ENCODE measurements at regions not wholly inside any gene's neighbourhood (a gene's known extent, or its start where the extent isn't known, plus 50 kb on each side); places are given as distances from the start of the nearest gene placed in this dataset.

DNA sequence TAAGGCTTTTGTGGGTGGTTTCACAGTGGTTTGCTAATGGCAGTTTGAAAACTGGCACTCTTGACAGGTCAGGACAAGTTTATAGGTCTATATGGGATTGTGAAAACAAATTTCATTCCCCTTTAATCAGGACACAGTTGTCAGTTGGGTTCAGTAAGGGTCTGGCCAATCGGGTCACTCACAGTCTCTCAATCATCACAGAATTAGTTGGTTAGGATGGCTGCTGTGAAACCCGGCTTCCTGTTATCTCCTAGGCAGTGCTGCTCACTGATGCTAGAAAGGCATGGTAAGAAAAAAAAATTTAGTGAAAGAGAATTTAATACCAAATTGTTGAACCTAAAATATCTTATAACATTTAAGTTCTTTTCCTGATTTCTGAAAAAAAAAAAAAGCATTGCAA is 1730.1 kb downstream of the EFNB2 start:
- no peak for DNase-seq
- no peak for ATAC-seq
- Mint-ChIP-seq H3K27ac (no peak overlapping the region), H3K4me3 (no peak overlapping the region), H3K9me3 (peaks cover 6% of the 10 kb centered on the region in 2 donors), H3K27me3 (no peaks in the 10 kb centered on the region), H3K4me1 (peaks cover 8% of the 10 kb centered on the region)

DNA sequence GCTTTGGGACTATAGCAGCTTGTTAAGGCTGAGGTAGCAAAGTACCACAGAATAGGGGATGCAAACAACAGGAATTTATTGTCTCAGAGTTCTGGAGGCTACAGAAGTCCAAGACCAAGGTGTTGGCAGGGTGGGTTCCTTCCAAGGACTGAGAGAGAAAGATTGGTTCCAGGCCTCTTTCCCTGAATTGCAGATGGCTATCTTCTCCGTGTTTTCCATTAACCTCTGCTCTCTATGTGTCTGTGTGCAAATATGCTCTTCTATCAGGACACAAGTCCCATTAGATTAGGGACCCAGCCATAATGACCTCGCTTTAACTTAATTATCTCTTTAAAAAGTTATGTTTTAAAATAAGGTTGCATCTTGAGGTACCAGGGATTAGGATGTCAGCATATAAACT is 1732.9 kb upstream of the SLC10A2 start:
- no peak for ATAC-seq
- no peaks in the 10 kb centered on the region for H3K27me3 Mint-ChIP-seq
- H3K4me3 Mint-ChIP-seq = no peak overlapping the region

DNA sequence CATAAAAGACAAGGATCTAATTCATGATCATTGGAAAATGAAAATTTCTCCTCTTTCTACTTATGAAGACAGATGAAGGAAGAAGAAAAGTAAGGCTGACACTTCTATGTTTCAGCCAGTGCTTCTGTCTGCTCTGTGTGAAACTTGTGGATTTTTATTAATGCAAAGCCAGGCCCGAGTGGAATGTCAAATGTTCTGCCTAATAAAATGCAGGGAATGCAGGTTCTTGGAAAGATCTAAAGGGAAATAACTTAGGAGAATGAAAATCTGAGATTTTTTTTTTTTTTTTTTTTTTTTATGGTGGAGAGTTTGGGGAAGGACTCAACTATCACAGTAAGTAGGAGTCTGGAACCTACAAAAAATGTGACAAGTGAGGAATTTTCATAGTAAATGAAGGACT is 1732.3 kb upstream of the SLC10A2 start:
- Mint-ChIP-seq H3K27me3 (no peaks in the 10 kb centered on the region), H3K4me3 (no peak overlapping the region), H3K4me1 (no peaks in the 10 kb centered on the region), H3K27ac (peak overlapping the region in 1 of 2 donors; percentile 20), H3K9me3 (no peaks in the 10 kb centered on the region)
- DNase-seq (no peak), ATAC-seq (no peak)

More for the DNA sequence above, 1732.9 kb upstream of the SLC10A2 start:
- DNase-seq = no peak
- Mint-ChIP-seq H3K4me1 (no peaks in the 10 kb centered on the region), H3K27ac (no peak overlapping the region), H3K9me3 (no peaks in the 10 kb centered on the region)

DNA sequence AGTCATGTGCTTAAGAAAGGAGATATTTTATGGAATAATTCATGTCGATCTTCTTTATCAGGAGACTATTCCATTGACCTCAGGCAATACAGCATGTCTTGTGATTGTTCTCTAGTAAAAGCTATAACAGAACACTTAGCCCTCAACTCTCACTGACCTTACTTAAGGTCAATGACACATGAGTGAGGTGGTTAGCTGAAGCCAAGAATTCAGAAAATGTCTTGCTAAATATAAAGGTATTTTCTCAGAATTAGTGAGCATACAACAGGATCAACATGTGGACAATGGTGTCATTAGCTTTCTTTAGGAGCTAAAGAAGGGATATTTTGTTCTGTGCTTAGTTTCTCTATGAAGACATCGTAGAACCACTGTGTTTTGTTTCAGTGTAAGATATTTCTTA is 1730.4 kb upstream of the SLC10A2 start:
- Mint-ChIP-seq H3K27ac (no peak overlapping the region), H3K4me3 (no peak overlapping the region), H3K9me3 (no peaks in the 10 kb centered on the region), H3K27me3 (no peaks in the 10 kb centered on the region), H3K4me1 (no peaks in the 10 kb centered on the region)
- ATAC-seq (no peak), DNase-seq (no peak)

DNA sequence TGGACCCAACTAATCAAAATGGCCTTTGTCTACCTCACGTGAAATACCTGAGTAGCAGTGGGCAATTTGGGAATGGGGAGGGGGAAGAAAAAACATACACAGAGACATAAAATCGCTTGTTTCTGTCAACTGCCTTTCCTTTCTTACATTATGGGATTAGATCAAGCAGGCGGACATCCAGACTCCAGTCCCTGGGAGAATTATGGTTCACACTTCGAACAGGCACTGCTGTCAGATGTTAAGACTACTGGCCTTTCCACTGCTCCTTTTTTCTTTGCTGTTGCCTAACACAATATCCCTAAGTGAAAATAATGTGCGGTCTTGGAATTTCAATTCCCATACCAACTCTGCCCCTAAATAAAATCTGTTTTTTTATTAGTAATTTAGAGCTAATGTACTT is 1719.7 kb upstream of the SLC10A2 start:
- H3K4me3 Mint-ChIP-seq = no peak overlapping the region
- H3K9me3 Mint-ChIP-seq = peaks cover 0 to 10% of the 10 kb centered on the region in 2 donors
- no peaks in the 10 kb centered on the region for H3K27me3 Mint-ChIP-seq
- no peak for ATAC-seq
- no peaks in the 10 kb centered on the region for H3K4me1 Mint-ChIP-seq
- H3K27ac Mint-ChIP-seq = no peak overlapping the region
- DNase-seq = no peak

DNA sequence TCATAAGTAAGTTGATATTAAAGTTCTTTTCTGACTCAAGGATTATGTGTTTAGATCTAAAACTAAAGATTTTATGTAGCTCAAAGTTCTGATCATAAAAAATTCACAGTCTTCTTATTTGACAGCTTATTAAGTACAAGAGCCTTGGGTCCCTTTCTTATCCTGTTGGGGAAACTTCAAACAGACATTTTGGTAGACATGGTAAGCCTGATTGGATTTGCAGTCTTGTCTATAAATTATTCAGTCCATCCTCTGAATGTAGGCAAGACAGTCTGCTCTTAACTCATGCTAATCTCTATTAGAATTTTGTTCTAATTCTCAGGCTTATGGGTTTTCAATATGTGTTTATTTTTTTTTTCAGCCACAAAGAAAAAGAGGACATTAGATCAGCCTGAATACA is 1718.7 kb upstream of the SLC10A2 start:
- Mint-ChIP-seq H3K4me1 (no peaks in the 10 kb centered on the region), H3K4me3 (no peak overlapping the region), H3K27ac (no peak overlapping the region), H3K27me3 (no peaks in the 10 kb centered on the region), H3K9me3 (peaks cover 0 to 14% of the 10 kb centered on the region in 2 donors)
- DNase-seq (no peak), ATAC-seq (no peak)

DNA sequence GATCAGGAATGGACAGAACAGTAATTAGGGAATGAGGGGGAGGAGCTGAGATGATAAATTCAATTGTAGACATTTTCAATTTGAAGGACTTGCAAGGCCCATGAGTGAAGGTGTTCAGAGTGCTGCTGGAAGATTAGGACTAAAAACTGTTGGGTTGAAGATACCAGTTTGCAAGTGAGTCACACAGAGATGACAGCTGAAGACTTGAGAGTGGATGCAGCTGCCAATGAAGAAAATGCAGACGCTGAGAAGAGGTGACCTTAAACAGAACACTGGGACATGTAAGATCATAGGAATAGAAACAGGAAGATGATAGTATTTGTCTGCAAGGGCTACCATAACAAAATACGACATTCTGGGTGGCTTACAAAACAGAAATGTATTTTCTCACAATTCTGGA is 1716.5 kb upstream of the SLC10A2 start:
- Mint-ChIP-seq H3K4me1 (no peaks in the 10 kb centered on the region), H3K27ac (no peak overlapping the region), H3K9me3 (peaks cover 0 to 14% of the 10 kb centered on the region in 2 donors)

DNA sequence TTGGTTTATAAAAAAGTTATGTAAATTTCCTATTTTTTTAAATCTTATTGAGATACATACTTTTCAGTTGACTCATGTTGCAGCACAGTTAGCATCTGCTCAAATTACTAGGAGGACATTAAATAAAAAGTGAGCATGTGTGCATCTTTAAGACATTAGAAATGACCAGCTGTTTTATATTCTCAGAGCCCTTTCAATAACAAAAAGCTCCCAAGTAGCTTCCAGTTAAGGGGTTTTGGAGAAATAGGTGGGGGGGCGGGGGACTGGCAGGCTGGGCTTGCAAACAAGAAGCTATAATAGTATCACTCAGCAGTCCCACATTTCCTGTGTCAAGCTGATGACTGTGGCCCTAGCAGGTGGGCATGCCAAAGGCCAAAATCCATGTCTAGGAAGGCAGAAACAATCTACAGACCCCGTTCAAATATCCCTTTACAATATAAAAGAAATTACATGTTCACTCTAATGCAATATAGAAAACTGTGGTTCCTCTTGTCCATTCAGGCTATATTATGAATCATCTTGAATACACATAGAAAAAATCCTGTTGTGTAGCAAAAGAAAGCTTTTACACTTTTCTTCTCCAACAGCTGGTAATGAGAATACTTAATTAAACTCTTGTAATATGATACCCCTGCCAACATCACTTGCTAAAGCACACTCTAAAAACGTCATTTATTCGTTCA is 1713.2 kb upstream of the SLC10A2 start:
- Mint-ChIP-seq H3K27ac (no peak overlapping the region), H3K4me1 (no peaks in the 10 kb centered on the region), H3K4me3 (no peak overlapping the region), H3K9me3 (peaks cover 0 to 14% of the 10 kb centered on the region in 2 donors), H3K27me3 (no peaks in the 10 kb centered on the region)
- no peak for DNase-seq
- ATAC-seq = no peak

More for the DNA sequence above, 1716.5 kb upstream of the SLC10A2 start:
- ATAC-seq = no peak
- H3K4me3 Mint-ChIP-seq = no peak overlapping the region
- no peaks in the 10 kb centered on the region for H3K27me3 Mint-ChIP-seq
- DNase-seq = no peak

DNA sequence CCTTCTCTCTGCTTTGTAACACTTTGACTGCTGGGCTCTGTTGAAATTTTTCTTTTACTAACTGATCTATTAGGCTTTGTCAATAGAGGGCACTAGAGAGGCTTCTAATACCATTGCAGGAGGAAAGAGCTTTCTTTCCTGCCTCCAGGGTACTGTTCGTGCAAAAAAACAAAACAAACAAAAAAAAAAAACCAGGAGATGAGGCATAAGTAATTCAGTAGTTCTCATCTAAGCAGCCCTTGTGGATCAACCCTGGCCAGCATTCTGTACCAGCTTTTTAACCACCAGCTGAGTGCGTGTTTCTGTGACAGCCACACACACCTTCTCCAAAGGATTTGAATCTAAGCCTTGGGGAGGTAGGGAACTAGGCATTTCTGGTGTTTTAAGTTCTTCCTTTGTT is 1707.6 kb upstream of the SLC10A2 start:
- no peaks in the 10 kb centered on the region for H3K27me3 Mint-ChIP-seq
- peaks cover 21% of the 10 kb centered on the region for H3K4me1 Mint-ChIP-seq
- DNase-seq (no peak), ATAC-seq (no peak)
- no peaks in the 10 kb centered on the region for H3K9me3 Mint-ChIP-seq
- H3K4me3 Mint-ChIP-seq = no peak overlapping the region
- H3K27ac Mint-ChIP-seq = no peak overlapping the region

DNA sequence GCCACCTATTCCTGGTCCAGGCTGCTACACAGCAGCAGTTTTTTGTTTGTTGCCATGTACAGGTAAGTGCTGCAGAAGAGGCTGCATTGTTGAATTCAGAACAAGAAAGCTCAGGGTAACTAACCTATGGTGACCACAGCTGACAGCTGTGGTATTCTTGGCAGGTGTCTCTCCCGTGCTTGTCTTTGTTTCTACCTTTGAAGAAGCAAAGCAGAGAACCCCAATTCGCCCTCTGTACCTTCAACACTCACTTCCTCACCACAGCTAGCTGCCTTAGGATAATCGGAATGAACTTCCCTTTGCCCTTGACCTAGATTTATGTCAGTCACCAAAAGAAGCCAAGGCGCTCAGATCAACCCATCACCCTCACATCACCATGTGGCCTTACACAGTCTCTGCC is 1703.3 kb upstream of the SLC10A2 start:
- no peak for DNase-seq
- H3K9me3 Mint-ChIP-seq = no peaks in the 10 kb centered on the region
- peak; percentile 23 for ATAC-seq
- H3K27ac Mint-ChIP-seq = no peak overlapping the region
- H3K4me1 Mint-ChIP-seq = peaks cover 30% of the 10 kb centered on the region
- no peak overlapping the region for H3K4me3 Mint-ChIP-seq
- no peaks in the 10 kb centered on the region for H3K27me3 Mint-ChIP-seq

DNA sequence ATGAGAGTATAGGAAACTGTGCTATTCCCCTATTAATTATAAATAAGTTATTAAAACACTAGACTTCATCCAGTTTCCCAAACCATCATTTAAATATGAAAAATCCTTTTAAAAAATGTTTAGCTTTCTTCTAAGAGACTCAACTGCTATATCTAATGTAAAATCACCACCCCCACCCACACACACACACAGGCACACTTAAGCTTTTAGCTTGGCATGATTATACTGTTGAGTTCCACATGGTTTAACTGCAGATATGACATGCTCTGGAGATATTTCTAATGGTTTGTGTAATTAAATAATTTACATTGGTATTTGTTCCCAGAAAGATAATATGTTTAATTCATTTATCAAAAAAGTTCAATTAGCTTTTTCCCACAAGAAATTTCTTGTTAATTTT is 1700.1 kb upstream of the SLC10A2 start:
- H3K27me3 Mint-ChIP-seq = no peaks in the 10 kb centered on the region
- ATAC-seq = no peak
- H3K4me1 Mint-ChIP-seq = peaks cover 21% of the 10 kb centered on the region
- no peak overlapping the region for H3K4me3 Mint-ChIP-seq
- H3K27ac Mint-ChIP-seq = no peak overlapping the region
- H3K9me3 Mint-ChIP-seq = no peaks in the 10 kb centered on the region
- DNase-seq = no peak

DNA sequence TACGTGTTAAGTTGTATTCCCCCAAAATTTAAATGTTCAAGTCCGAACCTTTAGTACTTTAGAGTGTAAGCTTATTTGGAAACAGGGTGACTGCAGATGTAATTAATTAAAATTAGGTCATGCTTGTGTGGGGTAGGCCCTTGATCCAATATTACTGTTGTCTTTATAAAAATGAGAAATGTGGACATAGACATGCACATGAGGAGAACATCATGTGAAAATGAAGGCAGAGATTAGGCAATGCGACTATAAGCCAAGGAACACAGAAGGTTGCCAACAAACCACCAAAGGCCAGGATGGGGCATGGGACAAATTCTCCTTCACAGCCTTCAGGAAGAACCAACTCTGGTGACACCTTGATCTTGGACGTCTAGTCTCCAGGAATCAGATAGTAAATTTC is 1698.4 kb upstream of the SLC10A2 start:
- Mint-ChIP-seq H3K4me3 (no peak overlapping the region), H3K9me3 (no peaks in the 10 kb centered on the region), H3K27me3 (no peaks in the 10 kb centered on the region), H3K27ac (no peak overlapping the region), H3K4me1 (peaks cover 17% of the 10 kb centered on the region)
- ATAC-seq (no peak), DNase-seq (no peak)

DNA sequence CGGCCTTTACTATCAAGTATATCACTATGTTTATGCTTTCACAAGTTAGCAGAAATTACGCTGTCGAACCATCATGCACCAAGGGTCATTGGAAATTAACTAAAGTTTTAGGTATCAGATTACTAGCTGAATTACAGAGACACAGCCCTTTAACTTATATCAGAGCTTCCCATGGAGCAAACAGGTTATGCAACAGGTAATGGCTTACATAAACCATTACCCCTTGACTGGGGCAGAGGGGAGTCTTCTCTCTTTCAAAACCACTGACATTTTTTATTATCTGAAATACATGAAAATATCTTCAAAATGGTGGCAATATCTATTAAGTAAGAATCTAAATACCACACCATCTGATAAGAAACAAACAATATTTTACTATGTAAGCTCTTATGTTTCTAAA is 1692.9 kb upstream of the SLC10A2 start:
- Mint-ChIP-seq H3K27me3 (no peaks in the 10 kb centered on the region), H3K4me3 (no peak overlapping the region), H3K4me1 (no peaks in the 10 kb centered on the region), H3K27ac (no peak overlapping the region), H3K9me3 (no peaks in the 10 kb centered on the region)
- no peak for DNase-seq
- ATAC-seq = no peak

DNA sequence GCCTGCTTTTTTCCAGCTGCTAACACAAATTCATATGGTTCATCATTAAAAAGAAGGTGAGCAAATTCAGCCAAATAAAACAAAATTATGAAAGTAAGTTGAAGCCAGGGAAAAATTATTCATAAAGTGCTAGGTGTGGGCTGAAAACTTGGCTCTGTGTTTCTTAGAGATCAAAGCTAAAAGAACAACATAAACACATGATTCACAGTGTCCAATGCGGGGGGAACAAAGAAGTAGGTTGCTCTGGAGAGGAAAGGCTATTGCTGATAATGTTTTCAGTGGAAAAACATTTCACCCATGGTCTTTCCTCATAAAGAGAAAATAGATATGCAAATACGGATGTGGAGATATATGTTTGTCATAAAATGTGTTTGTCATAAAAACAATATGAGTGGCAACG is 1691.5 kb upstream of the SLC10A2 start:
- no peak for ATAC-seq
- H3K27ac Mint-ChIP-seq = no peak overlapping the region
- no peak for DNase-seq
- H3K9me3 Mint-ChIP-seq = no peaks in the 10 kb centered on the region
- no peaks in the 10 kb centered on the region for H3K4me1 Mint-ChIP-seq
- no peak overlapping the region for H3K4me3 Mint-ChIP-seq
- H3K27me3 Mint-ChIP-seq = no peaks in the 10 kb centered on the region

DNA sequence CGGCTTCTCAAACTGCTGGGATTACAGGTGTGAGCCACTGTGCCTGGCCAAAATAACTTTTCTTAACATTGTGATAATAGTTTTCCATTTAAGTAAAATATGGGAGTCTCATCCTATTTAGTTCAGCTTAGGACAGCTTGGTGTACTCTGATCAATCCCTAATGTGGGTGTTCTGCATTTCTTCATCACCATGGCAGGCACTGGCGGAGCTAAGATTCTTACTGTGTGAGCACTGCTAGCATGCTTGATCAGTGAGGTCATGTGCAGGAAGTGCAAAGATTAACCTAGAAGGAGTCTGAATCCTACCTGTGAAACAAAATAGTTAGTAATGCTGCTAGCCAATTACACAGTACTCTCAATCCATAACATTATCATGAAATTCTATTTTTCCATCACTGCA is 1684.2 kb upstream of the SLC10A2 start:
- DNase-seq = no peak
- ATAC-seq = no peak
- no peak overlapping the region for H3K27ac Mint-ChIP-seq
- no peak overlapping the region for H3K4me3 Mint-ChIP-seq
- H3K9me3 Mint-ChIP-seq = no peaks in the 10 kb centered on the region
- H3K4me1 Mint-ChIP-seq = no peaks in the 10 kb centered on the region
- H3K27me3 Mint-ChIP-seq = no peaks in the 10 kb centered on the region

DNA sequence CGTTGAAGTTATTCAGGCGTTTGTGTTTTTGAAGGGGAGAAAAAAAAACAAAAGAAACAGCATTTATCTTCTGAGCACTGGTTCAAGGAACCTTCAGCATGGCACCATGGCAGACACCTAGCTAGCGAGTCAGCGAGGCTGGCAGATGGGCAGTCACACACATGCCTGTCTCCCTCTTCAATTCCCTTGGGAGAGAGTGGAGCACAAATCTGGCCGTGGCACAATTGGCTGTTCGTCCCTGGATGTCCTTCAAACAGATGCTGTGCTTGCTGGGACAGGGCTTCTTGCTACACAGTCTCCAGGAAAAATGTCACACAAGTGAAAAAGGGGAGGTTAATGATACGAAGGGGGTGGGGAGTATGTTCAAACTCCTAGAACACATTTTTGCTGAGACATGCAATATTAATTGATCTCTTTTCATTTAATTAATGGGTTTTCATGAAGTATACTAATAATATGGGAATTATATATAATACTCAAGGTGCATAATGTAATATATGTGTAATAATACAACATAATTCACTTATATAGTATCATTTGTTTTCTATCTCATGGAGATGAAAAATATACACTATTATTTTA is 1674.5 kb upstream of the SLC10A2 start:
- no peak for DNase-seq
- H3K27me3 Mint-ChIP-seq = no peaks in the 10 kb centered on the region
- H3K27ac Mint-ChIP-seq = no peak overlapping the region
- H3K4me3 Mint-ChIP-seq = no peak overlapping the region
- H3K9me3 Mint-ChIP-seq = no peaks in the 10 kb centered on the region
- H3K4me1 Mint-ChIP-seq = no peaks in the 10 kb centered on the region
- ATAC-seq = no peak

DNA sequence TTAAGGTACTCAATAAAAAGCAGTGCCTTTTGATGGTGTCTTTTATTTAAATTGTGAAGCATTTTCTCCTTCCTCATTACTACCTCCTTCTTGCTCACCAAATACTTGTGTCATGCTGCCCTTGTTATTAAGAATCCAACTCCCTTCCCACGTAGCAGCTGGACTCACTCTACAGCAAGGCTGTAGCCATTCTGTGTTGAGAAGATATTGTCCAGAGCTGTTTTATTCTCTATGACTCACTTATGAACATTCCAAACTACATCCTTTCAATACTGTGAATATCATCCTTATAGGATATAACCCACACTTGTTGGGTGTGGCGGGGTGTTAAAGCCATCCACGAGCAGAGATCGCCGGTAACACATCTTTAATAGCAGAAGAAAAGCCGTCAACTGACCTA is 1671.5 kb upstream of the SLC10A2 start:
- H3K27ac Mint-ChIP-seq = no peak overlapping the region
- no peaks in the 10 kb centered on the region for H3K4me1 Mint-ChIP-seq
- H3K9me3 Mint-ChIP-seq = no peaks in the 10 kb centered on the region
- DNase-seq (no peak), ATAC-seq (no peak)
- no peak overlapping the region for H3K4me3 Mint-ChIP-seq
- H3K27me3 Mint-ChIP-seq = no peaks in the 10 kb centered on the region

Measured in stimulated activated naive CD8-positive, alpha-beta T cell treated with anti-CD3 and anti-CD28 coated beads, Interleukin-15, amount 100 ng/mL, for 72 hours (primary cell).